HCT116 (cell line): ENCODE measurements at regions not wholly inside any gene's neighbourhood (a gene's known extent, or its start where the extent isn't known, plus 50 kb on each side); places are given as distances from the start of the nearest gene placed in this dataset.
"Not testable (repeated sequence)": the region's sequence is repeated elsewhere in the genome, so short reads cannot be mapped to it uniquely, and the experiment has no call there.

Experiments used
- ATAC-seq: fragments of 200-7000 bp; cut with Tn5 transposase; 2 replicates; pipeline ENCODE4 v1.9.1; 2020; ENCODE audit warnings: mild to moderate bottlenecking, moderate library complexity
- BruUV-seq: library from RNA; stranded (reverse); fragments of 400-500 nt; replicated peaks from 2 replicates; lab custom pipeline; 2021; lab: Mats Ljungman, UMichigan
- CTCF ChIA-PET: fragments of 300-600 bp; sonication (Branson Sonifier 250); formaldehyde crosslinking; loops from one replicate; lab custom pipeline; 2021; ENCODE audit warnings: antibody characterized with exemption; lab: Charles Lee
- POLR2A ChIA-PET: fragments of 300-600, 350-600 bp; sonication (Branson Sonifier 250); formaldehyde crosslinking; loops from one replicate; lab custom pipeline; 2021; ENCODE audit warnings: antibody characterized with exemption; lab: Charles Lee
- RAD21 ChIA-PET, 2 experiments: fragments of 300-600 bp; sonication (Branson Sonifier 250); formaldehyde crosslinking; loops; one replicate each; lab custom pipeline; 2023; ENCODE audit warnings: low total read pairs in 2 of 2; ENCODE audit not compliant: uncharacterized antibody in 2 of 2, unreplicated experiment in 2 of 2, low non-redundant PET in 1 of 2; lab: Charles Lee
- DNase-seq: peaks from one replicate; pipeline ENCODE4 v3.0.0-alpha.2; 2010; ENCODE audit warnings: low read depth, low spot score
- H2AFZ ChIP-seq: fragments of 200-600 bp; shearing (Covaris generic), sonication (generic); 2 replicates; pipeline ENCODE4 v1.6.1; 2017; ENCODE audit warnings: low read depth, mixed run types, mixed read lengths, antibody characterized with exemption, low read length; ENCODE audit not compliant: poor library complexity, severe bottlenecking
- H3K27ac ChIP-seq: 2 replicates; pipeline ENCODE4 v1.5.1; 2012; ENCODE audit warnings: low read depth, low read length
- H3K27me3 ChIP-seq: fragments of 200-600 bp; sonication (generic); 2 replicates; pipeline ENCODE4 v1.6.1; 2016; ENCODE audit warnings: mixed run types, low read length, mixed read lengths; ENCODE audit not compliant: insufficient read depth
- H3K36me3 ChIP-seq, 2 experiments: fragments of 200-500 bp in 1 of 2; fragments of 200-600 bp in 1 of 2; sonication (Bioruptor generic) in 1 of 2; sonication (generic) in 1 of 2; 2 replicates each; pipeline versions ENCODE4 v1.5.1 to v1.6.1; 2014 to 2016; ENCODE audit warnings: low read length in 2 of 2, inconsistent platforms in 1 of 2, mixed read lengths in 1 of 2, mixed run types in 1 of 2; ENCODE audit not compliant: insufficient read depth in 2 of 2, control insufficient read depth in 1 of 2
- H3K4me1 ChIP-seq, 2 experiments: fragments of 200-600 bp in 1 of 2; sonication (generic) in 1 of 2; 2 replicates each; pipeline versions ENCODE4 v1.5.1 to v1.6.1; 2012 to 2017; ENCODE audit warnings: low read length in 2 of 2, inconsistent platforms in 1 of 2, mild to moderate bottlenecking in 1 of 2, mixed read lengths in 1 of 2, mixed run types in 1 of 2, moderate library complexity in 1 of 2; ENCODE audit not compliant: insufficient read depth in 2 of 2, control insufficient read depth in 1 of 2
- H3K4me2 ChIP-seq: fragments of 200-600 bp; sonication (generic); 2 replicates; pipeline ENCODE4 v1.6.1; 2017; ENCODE audit warnings: mixed run types, low read length, mixed read lengths
- H3K4me3 ChIP-seq, 2 experiments: fragments of 200-600 bp in 1 of 2; sonication (generic) in 1 of 2; replicated peaks in 1 of 2; 2 replicates each; pipeline ENCODE4 v1.5.1; 2011 to 2016; ENCODE audit warnings: low read length in 2 of 2, control low read depth in 1 of 2, low read depth in 1 of 2, mild to moderate bottlenecking in 1 of 2, mixed read lengths in 1 of 2, mixed run types in 1 of 2
- H3K79me2 ChIP-seq: fragments of 200-600 bp; sonication (generic); 2 replicates; pipeline ENCODE4 v1.6.1; 2017; ENCODE audit warnings: mild to moderate bottlenecking, mixed run types, low read length, moderate library complexity, mixed read lengths; ENCODE audit not compliant: insufficient read depth
- H3K9ac ChIP-seq: fragments of 200-600 bp; sonication (generic); 2 replicates; pipeline ENCODE4 v1.6.1; 2016; ENCODE audit warnings: low read length, mixed read lengths
- H3K9me2 ChIP-seq: fragments of 200-600 bp; sonication (generic), shearing (Covaris generic); 2 replicates; pipeline ENCODE4 v1.6.1; 2017; ENCODE audit warnings: mixed run types, mild to moderate bottlenecking, moderate library complexity; ENCODE audit not compliant: insufficient read depth
- H3K9me3 ChIP-seq, 2 experiments: fragments of 200-500 bp in 1 of 2; fragments of 200-600 bp in 1 of 2; sonication (Bioruptor generic) in 1 of 2; sonication (generic) in 1 of 2; 2 replicates each; pipeline ENCODE4 v1.6.1; 2014 to 2017; ENCODE audit warnings: low read length in 2 of 2, mixed read lengths in 2 of 2, inconsistent platforms in 1 of 2, low read depth in 1 of 2, mild to moderate bottlenecking in 1 of 2, mixed run types in 1 of 2, moderate library complexity in 1 of 2; ENCODE audit not compliant: control insufficient read depth in 1 of 2, insufficient read depth in 1 of 2
- H4K20me1 ChIP-seq: fragments of 200-600 bp; sonication (generic), shearing (Covaris generic); 2 replicates; pipeline ENCODE4 v1.6.1; 2017; ENCODE audit warnings: mixed run types, mild to moderate bottlenecking, moderate library complexity; ENCODE audit not compliant: insufficient read depth
- ATF3 ChIP-seq: IDR thresholded peaks from 2 replicates; pipeline ENCODE4 v1.6.1; 2012
- EZH2phosphoT487 ChIP-seq: fragments of 200-600 bp; IDR thresholded peaks from 2 replicates; pipeline ENCODE4 v1.6.1; 2018; ENCODE audit warnings: antibody characterized with exemption, borderline replicate concordance
- FOSL1 ChIP-seq: IDR thresholded peaks from 2 replicates; pipeline ENCODE4 v1.6.1; 2012; ENCODE audit warnings: low read depth
- SP1 ChIP-seq: IDR thresholded peaks from 2 replicates; pipeline ENCODE4 v1.6.1; 2012; ENCODE audit warnings: low read depth
- TCF7L2 ChIP-seq: IDR thresholded peaks from 2 replicates; pipeline ENCODE4 v1.7.0; 2011; ENCODE audit warnings: borderline replicate concordance, inconsistent platforms; ENCODE audit not compliant: insufficient read depth, insufficient read length; ENCODE audit errors: extremely low read depth
- ZFX ChIP-seq: fragments of 450-650 bp; IDR thresholded peaks from 2 replicates; pipeline ENCODE4 v1.6.1; 2017
- intact Hi-C: fragments of 100-400 bp; cut with micrococcal nuclease; formaldehyde crosslinking; loops from 2 replicates; pipeline ENCODE4 v1.10.0; 2022

DNA sequence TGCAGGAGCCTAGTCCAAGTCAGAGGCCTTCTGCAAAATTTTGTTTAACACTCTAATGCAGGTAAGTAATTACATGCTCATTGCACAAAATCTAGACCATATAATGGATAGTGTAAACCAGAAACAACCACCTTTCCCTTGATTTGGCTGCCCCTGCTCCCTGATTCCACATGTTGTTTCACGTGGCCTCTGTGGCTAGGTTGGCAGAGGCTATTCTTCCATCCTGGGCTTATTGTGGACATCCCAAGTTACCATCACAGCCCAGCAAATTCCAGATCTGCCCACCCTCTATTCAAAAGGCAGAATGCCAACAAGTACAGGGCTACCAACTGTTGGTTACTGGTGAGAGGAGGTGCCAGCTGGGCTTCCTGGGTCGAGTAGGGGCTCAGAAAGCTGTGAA lies 794.5 kb upstream of the GRM7 start:
- Histone ChIP-seq H3K4me2 (no peak overlapping the region), H3K4me3 (no peak overlapping the region), H3K27me3 (no peaks in the 10 kb centered on the region), H3K4me1 (no peaks in the 10 kb centered on the region), H3K9me3 (no peaks in the 10 kb centered on the region), H2AFZ (no peak overlapping the region), H3K9ac (no peak overlapping the region), H4K20me1 (no peaks in the 10 kb centered on the region), H3K36me3 (no peaks in the 10 kb centered on the region)
- CTCF ChIA-PET, result no interaction called here
- POLR2A ChIA-PET, result no interaction called here
- RAD21 ChIA-PET, result no interaction called here
- DNase-seq, result no peak
- intact Hi-C loops, result no loop called here
- no peak for TF ChIP-seq ZFX
- TF ChIP-seq SP1, result no peak
- no peak for TF ChIP-seq ATF3
- no peak for TF ChIP-seq EZH2phosphoT487
- no peak for TF ChIP-seq TCF7L2
- no peak for TF ChIP-seq FOSL1
- TF ChIP-seq, all 23 proteins: peak for 0
- no peak for ATAC-seq
- no peaks in the 10 kb centered on the region for H3K9me2 ChIP-seq
- no TSS peak for BruUV-seq
- H3K27ac ChIP-seq, result no peak overlapping the region
- no peaks in the 10 kb centered on the region for H3K79me2 ChIP-seq

- BruUV-seq, H3K9me3 ChIP-seq, H3K9me2 ChIP-seq, H3K4me3 ChIP-seq, intact Hi-C loops, H3K9ac ChIP-seq, DNase-seq, H3K36me3 ChIP-seq, H2AFZ ChIP-seq, RAD21 ChIA-PET, H3K27ac ChIP-seq, H3K4me2 ChIP-seq, H3K27me3 ChIP-seq, CTCF ChIA-PET, H3K79me2 ChIP-seq, H3K4me1 ChIP-seq, ATAC-seq, H4K20me1 ChIP-seq, POLR2A ChIA-PET: not testable (repeated sequence)
Measured at GRCh38 chr3:6066868-6067578, 793.9 kb upstream of the GRM7 start.
